ENCODE measurements at regions not wholly inside any gene's neighbourhood (a gene's known extent, or its start where the extent isn't known, plus 50 kb on each side); places are given as distances from the start of the nearest gene placed in this dataset.

GRCh38 chr3:148026009-148026588 lies 616.9 kb downstream of the ZIC1 start:
- H3K9ac ChIP-seq (ENCODE audit: extremely low read depth, low read length, poor library complexity, severe bottlenecking): no peak overlapping the region
- H3K27ac ChIP-seq (ENCODE audit: low read depth, low read length): no peak overlapping the region
- no peaks in the 10 kb centered on the region for H3K36me3 Mint-ChIP-seq (ENCODE audit: low read depth)
- no peak for TF ChIP-seq CTCF (conservative IDR thresholded peaks at IDR 0.05)
- no peak overlapping the region for H3K27ac Mint-ChIP-seq
- H3K4me3 ChIP-seq (ENCODE audit: low read length): no peak overlapping the region
- no peaks in the 10 kb centered on the region for H3K27me3 Mint-ChIP-seq (ENCODE audit: insufficient read depth)
- no peaks in the 10 kb centered on the region for H3K9me3 ChIP-seq (ENCODE audit: control insufficient read depth, low read length)
- no peaks in the 10 kb centered on the region for H3K36me3 ChIP-seq (ENCODE audit: control insufficient read depth, insufficient read depth, low read length)
- no peaks in the 10 kb centered on the region for H3K9me3 Mint-ChIP-seq
- WGBS, 2 experiments (ENCODE audit: insufficient coverage in 1 of 2, insufficient read length in 1 of 2): 92 to 96% methylated on average over 5 to 6 of the region's 6 CpGs
- DNase-seq: no peak
- H3K4me3 Mint-ChIP-seq: no peak overlapping the region
- H3K4me1 ChIP-seq (ENCODE audit: control insufficient read depth, insufficient read depth, low read length): no peaks in the 10 kb centered on the region
- no peaks in the 10 kb centered on the region for H3K4me1 Mint-ChIP-seq
- H3K27me3 ChIP-seq (ENCODE audit: control insufficient read depth, insufficient read depth, low read length, poor library complexity, severe bottlenecking): no peaks in the 10 kb centered on the region

GRCh38 chr3:148030975-148031374 lies 621.8 kb downstream of the ZIC1 start:
- H3K4me3 Mint-ChIP-seq: no peak overlapping the region
- H3K9me3 Mint-ChIP-seq: no peaks in the 10 kb centered on the region
- no peaks in the 10 kb centered on the region for H3K36me3 Mint-ChIP-seq (ENCODE audit: low read depth)
- TF ChIP-seq CTCF (conservative IDR thresholded peaks at IDR 0.05): no peak
- H3K27me3 ChIP-seq (ENCODE audit: control insufficient read depth, insufficient read depth, low read length, poor library complexity, severe bottlenecking): no peaks in the 10 kb centered on the region
- H3K27me3 Mint-ChIP-seq (ENCODE audit: insufficient read depth): no peaks in the 10 kb centered on the region
- 83 to 97% methylated on average over 1 to 2 of the region's 2 CpGs for WGBS, 2 experiments (ENCODE audit: insufficient coverage in 1 of 2, insufficient read length in 1 of 2)
- H3K4me1 ChIP-seq (ENCODE audit: control insufficient read depth, insufficient read depth, low read length): no peaks in the 10 kb centered on the region
- H3K36me3 ChIP-seq (ENCODE audit: control insufficient read depth, insufficient read depth, low read length): no peaks in the 10 kb centered on the region
- no peaks in the 10 kb centered on the region for H3K9me3 ChIP-seq (ENCODE audit: control insufficient read depth, low read length)
- no peaks in the 10 kb centered on the region for H3K4me1 Mint-ChIP-seq
- no peak overlapping the region for H3K9ac ChIP-seq (ENCODE audit: extremely low read depth, low read length, poor library complexity, severe bottlenecking)
- no peak overlapping the region for H3K4me3 ChIP-seq (ENCODE audit: low read length)
- no peak for DNase-seq
- H3K27ac Mint-ChIP-seq: no peak overlapping the region
- H3K27ac ChIP-seq (ENCODE audit: low read depth, low read length): no peak overlapping the region

- no peaks in the 10 kb centered on the region for H3K9me3 Mint-ChIP-seq
- Histone ChIP-seq H3K27me3 (ENCODE audit: control insufficient read depth, insufficient read depth, low read length, poor library complexity, severe bottlenecking) (no peaks in the 10 kb centered on the region), H3K27ac (ENCODE audit: low read depth, low read length) (no peak overlapping the region), H3K36me3 (ENCODE audit: control insufficient read depth, insufficient read depth, low read length) (no peaks in the 10 kb centered on the region), H3K9me3 (ENCODE audit: control insufficient read depth, low read length) (no peaks in the 10 kb centered on the region), H3K4me1 (ENCODE audit: control insufficient read depth, insufficient read depth, low read length) (no peaks in the 10 kb centered on the region), H3K9ac (ENCODE audit: extremely low read depth, low read length, poor library complexity, severe bottlenecking) (no peak overlapping the region), H3K4me3 (ENCODE audit: low read length) (no peak overlapping the region)
- no peak for DNase-seq
- H3K27me3 Mint-ChIP-seq (ENCODE audit: insufficient read depth): no peaks in the 10 kb centered on the region
- H3K27ac Mint-ChIP-seq: no peak overlapping the region
- 93 to 97% methylated on average over 3 of the region's 3 CpGs for WGBS, 2 experiments (ENCODE audit: insufficient coverage in 1 of 2, insufficient read length in 1 of 2)
- H3K36me3 Mint-ChIP-seq (ENCODE audit: low read depth): no peaks in the 10 kb centered on the region
- no peak for TF ChIP-seq CTCF (conservative IDR thresholded peaks at IDR 0.05)
- H3K4me1 Mint-ChIP-seq: peaks cover 5% of the 10 kb centered on the region
- H3K4me3 Mint-ChIP-seq: no peak overlapping the region
Measured at GRCh38 chr3:148034353-148034752, 625.2 kb downstream of the ZIC1 start.
